HuH-7 (cell line): ENCODE measurements at regions not wholly inside any gene's neighbourhood (a gene's known extent, or its start where the extent isn't known, plus 50 kb on each side); places are given as distances from the start of the nearest gene placed in this dataset.
"Not testable (repeated sequence)": the region's sequence is repeated elsewhere in the genome, so short reads cannot be mapped to it uniquely, and the experiment has no call there.

Experiments used
- DNase-seq: peaks from one replicate; pipeline ENCODE4 v3.0.0; 2011; ENCODE audit warnings: low spot score

DNA sequence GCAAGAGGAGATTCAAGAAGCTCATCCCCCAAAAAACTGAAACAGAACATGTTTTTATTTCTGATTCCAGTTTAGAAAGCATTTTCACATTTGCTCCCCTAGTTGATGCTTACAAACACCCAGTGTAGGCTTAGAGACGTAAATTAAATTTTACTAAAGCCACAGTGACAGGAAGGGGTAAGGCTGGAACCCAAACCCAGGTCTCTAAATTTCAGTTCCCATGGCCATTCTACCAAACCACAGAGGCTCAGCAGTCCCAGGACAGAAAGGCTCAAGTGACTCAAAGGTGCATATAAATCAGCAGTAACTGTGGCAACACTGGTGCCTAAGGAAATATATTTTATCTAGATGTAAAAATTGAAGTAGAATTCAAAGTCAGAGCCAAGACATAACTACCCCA, 128.7 kb downstream of the CEP120 start:
- DNase-seq = no peak

DNA sequence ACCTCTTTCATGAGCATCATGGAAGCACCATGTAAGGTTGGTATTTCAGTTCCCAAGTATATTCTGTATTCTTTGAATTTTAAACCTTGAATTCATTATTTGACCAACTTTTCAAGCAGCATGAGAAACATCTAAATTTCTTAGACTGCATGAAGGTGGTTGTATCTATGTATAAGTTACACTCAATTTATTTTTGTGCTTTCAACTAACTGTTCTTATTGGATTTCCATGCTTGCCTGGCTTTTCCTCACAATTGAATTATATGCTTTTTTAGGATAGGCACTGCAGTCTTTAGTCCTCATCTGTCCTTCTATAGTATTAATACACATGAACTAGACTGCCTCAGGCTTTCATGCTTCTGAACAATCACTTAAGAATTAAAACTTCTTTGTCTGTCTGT, 134.0 kb downstream of the CEP120 start:
- no peak for DNase-seq

DNA sequence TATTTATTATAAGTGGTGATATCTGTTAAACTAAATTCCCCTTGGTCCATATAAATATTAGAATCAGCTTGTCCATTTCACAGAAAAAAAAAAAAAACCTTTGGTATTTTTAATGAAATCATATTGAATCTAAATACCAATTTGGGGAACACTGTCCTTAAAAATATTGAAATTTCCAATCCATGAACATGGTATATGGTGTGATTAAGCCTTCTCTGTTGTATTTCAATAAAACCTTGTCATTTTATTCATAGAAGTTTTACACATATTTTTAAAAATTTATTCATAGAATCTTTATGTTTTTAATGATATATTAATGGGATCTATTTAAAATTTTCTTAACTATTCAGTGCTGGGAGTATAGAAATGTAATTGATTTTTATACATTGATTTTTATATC, 135.3 kb downstream of the CEP120 start:
- no peak for DNase-seq

DNA sequence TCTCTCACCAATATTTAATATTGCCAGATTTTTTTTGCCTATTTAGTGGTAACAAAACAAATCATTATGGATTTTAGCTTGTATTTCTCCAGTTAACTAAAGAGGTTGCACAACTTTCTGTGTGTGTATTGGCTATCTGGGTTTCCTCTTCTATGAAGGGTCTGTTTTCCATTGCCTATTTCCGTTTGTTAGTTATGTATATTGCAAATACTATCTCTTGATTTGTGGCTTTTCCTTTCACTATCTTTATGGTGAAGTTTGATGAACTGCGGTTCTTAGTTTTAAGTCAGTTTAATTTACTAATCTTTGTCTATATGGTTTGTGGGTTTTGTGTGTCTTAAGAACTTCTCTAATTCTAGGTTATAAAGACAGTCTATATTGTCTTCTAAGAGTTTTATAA, 136.3 kb downstream of the CEP120 start:
- no peak for DNase-seq

DNA sequence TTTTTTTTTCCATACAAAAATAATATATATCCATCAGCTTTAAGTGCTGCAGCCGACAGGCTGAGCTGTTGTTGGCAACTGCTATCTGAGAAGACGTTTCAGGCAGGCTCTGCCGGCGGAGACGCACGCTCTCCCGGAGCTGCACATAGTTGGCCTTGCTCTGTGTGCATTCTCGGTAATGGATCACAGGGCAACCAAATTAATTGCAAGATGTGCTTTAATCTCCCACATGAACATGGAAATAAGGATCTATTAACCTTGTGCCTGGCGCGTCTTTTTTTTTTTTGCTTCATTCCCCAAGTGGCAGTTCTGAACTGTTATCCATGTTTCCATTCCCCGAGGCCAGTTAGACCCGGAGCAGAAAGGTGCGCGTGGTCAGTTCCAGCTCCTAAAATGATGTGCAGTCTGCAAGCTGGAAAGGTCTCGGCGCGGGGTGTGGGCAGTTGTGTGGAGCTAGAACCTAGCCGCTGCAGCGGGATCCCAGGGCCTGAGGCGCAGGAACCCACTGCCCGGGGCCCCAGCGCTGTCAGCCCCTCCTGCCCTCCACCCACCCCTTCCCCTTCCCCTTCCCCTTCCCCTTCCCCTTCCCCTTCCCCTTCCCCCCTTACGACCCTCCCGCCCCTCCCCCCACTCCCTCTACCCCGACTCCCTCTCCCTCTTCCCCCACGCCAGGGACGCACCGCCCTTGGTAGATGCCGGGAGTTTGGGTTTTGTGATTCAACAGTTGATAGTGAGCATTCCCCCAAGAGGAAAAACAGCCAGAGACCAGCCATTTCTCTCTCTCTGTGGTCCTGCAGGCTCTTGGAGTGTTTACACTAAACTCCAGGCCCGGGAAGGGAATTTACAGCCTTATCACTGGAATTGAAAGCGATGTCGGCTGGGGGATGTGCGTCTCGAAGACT, 137.8 kb downstream of the CEP120 start:
- DNase-seq = peak; percentile 15

DNA sequence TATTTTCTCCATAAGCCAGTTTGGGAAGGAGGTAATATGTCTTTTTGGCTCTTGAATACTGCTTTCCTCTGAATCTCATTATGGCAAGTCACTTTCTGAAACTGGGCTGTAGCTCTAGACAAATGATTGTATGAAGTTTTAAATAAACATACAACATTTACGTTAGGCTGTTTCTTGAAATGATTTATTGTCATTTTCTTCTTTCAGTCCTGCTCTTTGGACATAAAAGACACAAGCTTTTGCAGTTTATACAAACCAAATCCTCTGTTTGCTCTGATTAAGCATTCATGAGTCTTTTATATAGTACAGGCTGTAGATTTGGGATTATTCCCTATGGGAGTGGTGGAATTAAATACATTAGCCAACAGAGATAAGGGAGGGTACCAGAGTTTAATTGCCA, 139.7 kb downstream of the CEP120 start:
- DNase-seq = no peak

DNA sequence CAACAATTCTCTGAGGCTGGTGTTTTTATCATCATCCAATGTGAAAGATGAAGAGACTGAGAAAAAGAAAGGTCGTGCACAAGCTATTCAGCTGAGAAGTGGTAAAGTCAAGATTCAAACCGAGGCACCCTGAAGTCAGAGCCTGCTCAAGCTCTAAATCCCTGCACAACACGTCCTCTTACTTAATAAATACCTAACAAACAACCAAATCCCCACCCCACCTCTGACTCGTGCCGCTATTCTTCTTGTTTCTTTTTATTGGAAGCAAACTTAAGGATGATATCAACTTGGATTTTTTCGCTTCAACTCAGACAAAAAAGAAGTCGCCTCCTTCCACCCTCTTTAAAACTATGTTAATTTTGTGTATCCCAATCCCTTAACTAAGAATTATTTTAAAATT, 140.2 kb downstream of the CEP120 start:
- DNase-seq = no peak

DNA sequence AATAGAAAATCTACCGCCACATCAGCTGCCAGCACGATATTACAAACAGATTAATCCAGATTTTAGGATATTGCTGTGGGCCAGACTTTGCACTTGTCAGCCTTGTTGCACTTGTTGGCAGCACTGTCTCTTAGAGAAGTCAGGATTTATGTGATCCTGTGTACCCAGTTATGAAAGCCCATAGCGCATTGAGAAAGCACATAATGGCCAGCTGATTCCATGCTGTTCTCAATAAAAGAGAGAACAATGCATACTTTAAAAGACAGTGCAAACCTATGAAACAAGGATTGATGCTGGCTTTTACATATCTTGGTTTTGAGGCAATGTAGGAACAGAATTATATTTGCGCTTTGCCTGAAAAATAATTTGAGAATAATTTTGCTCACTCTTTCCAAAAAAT, 140.8 kb downstream of the CEP120 start:
- no peak for DNase-seq

DNA sequence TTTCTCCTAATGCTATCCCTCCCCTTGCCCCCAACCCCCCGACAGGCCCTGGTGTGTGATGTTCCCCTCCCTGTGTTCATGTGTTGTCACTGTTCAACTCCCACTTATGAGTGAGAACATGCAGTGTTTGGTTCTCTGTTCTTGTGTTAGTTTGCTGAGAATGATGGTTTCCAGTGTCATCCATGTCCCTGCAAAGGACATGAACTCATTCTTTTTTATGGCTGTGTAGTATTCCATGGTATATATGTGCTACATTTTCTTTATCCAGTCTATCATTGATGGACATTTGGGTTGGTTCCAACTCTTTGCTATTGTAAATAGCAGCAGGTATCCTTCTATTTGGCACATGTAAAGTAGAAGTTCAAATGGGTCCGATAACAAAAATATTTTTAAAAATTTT, 142.3 kb downstream of the CEP120 start:
- DNase-seq = not testable (repeated sequence)

DNA sequence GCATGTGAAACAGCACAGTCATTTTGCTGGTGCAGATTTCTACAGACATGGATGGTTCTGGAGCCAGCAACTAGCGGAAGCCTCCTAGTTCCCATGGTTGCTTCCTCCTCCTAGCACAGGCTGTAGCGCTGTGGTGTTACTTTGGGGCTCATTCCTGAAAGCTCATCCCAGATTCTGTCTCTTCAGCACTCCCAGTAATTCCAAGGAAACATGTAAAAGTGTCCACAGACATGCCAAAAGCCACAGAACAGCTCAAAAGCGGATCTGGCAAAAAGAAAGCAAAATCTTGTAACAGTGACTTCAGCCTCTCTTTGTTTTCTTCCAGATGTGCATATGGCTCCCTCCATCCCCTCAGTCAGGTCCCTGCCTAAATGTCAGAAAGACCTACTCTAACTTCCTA, 144.1 kb downstream of the CEP120 start:
- no peak for DNase-seq

DNA sequence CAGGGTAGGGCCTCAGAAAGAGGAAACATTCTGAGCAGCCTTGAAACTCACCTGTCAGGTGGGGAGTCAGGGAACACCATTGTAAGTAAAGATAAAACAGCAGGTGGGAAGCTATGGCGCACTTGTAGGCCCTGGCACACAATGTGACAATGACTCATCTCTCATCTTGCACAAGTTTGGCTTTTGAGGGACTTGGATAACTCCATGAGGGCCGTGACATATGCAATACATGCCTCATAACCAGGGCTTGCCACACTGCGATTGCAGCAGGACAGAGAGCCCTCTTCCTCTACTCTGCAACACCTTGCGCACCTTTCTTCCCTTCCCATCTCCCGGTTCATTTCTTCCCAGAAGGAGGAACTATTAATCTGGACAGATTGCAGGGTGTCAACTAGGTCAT, 144.9 kb downstream of the CEP120 start:
- no peak for DNase-seq

DNA sequence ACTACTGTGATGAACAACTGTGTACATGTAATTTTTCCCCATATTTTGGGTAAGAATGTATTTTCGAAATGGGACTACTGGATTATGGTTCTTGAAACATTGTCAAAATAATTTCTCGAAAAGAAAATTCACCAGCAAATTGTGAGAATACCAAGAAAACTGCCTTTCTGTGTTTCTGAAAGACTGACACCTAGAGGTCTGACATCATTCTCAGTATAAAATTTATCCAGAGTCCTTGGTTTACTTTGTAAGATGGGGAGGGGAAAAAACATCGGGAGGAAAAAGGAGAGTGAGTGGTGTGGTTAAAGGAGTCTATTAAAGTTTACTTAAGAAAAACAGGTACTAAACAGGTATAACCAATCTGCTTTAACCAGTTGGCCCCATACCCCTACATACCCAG, 149.2 kb downstream of the CEP120 start:
- DNase-seq = no peak

DNA sequence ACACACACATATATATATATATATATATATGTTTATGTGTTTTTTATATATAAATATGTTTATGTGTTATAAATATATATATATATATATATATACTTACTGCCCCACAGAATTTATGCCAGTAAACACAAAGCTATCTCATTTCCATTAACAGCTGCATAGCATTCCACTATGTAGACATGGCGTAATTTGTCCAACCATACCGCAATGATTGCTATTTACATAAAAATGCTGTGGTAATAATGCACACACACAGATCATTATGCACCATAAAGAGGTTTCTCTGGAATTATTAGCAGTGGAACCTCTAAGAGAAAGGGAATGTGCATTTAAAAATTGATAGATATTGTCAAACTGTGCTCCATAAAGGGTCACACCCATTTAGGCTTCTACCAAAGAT, 150.1 kb downstream of the CEP120 start:
- DNase-seq = no peak

DNA sequence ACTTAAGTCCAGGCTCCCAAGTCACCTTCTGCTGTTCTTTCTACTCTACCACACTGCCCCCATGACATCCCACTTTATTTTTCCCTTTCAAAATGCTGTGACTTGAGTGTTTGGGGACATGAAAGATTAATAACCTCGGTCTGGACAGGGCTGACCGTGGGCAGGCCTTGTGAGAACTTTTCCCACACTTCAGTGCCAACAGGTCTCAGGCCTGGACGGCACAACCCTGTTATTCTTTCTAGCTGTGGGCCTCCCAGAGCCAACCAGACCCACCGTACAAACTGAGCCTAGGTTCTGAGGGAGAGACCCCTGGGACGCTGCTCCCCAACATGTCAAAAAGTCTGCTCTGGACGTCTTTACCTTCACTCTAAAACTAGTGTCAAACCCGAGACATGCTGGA, 153.4 kb downstream of the CEP120 start:
- DNase-seq = no peak

DNA sequence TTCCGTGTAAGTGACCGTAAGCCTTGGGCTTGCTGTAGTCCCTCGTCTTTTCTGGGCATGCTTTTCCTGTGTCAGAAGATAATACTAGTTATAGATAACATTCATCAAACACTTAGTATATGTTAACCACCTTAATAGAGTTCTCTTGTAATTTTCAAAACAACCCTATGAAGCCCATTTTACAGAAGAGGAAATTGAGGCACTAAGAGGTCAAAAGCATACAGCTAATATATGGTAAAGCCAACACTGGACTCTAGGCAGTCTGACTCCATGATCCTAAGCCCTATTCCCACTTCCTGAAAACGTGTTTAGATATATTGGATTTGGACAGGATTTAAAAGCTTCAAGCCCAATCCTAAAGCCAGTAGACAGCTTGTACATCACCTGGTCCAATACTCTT, 153.8 kb downstream of the CEP120 start:
- DNase-seq = no peak

DNA sequence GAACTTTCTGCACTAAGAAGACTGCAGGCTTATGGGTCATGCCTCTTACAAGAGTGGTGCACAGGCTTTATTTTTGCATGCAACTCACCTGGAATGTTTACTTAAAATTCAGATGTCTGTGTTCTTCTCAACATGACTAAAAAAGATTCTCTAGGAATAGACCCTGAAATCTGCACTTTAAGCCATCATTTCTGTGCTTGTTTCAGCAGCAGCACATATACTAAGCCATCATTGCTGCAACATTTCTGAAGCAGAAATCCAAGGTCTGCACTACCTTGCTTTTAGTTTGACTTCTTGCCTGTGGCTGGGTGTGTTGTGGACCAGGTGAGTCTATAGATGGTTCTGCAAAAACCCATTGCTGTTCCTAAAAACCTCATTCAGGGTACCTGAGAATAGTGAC, 156.8 kb downstream of the CEP120 start:
- DNase-seq = no peak

DNA sequence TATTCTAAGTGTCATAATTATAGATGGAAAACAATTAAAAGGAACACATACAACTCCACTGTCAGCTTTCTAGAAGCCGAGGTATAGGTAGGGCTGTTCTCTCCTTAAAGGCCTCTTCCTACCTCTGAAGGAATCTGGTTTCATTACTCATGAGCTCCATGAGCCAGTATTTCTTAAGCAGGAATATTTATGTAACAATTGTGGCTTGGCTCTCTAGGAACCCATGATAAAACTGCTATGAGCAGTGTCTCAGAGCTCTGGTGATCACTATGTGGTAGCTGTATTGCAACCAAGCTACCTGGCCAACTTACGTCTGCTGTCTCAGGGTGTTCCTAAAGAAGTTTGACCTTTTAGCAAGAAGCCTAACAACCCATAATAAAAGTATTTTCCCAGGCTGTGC, 157.7 kb downstream of the CEP120 start:
- DNase-seq = no peak

DNA sequence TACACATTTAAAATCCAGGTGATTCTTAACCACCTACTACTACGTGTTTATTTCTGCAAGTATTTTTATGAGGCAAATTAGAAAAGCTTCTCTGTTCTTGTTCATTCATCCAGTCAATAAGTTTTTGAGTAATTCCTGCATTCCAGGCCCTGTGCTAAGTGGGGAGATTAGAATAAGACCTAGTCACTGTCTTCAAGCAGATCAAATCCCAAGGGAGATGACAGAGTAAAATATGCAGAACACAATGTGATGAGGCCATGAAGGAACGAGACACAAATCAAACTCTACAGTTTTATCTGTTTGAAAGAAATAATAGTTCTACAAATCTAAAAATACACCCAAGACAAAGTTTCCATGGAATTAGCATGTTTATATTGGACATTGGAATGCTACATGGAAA, 158.8 kb downstream of the CEP120 start:
- DNase-seq = no peak

DNA sequence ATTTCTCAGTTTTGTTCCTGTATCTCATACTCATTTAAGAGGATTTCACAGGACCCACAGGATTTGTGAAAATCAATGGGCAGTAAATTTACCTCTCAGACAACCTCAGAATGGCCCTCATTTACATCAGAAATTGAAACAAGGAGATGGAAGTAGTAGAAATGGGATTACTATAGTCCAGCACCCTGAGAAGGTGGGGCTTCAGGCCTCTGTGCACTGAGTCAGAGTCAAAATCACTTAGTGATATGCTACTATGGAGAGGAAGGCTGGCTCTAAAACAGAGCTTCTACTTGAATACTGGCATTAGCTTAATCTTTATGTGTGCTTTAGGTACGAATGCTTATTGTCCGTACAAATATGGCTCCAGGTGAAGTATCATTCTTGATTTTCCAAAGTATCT, 159.3 kb downstream of the CEP120 start:
- DNase-seq = no peak

DNA sequence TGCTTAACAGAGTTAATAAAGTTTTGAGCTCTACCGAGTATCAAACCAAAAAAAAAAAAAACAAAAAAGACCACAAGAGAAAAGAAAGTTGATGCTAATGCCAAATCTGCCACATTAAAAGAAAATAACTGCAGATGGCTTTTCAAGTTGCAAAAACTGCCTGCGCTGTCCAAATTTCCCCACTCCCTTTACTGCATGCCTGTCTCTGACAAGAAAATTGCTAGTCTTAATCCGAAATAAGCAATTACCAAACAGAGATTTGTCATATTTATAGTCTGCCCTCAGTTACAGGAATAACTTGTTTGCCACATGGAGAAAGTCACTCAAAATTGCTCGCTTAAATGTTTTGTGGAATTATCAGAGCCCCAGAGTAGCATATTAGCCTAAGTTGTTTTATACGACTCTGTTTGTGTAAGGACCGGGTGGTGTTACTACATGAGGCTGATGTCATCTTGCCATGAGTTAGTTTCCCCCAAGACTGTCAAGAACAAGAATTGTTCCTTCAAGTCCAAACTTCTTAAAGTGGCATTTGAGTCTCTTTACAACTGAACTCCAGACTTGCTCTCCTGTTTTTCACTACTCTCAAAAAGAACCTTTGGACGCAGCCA, 160.9 kb downstream of the CEP120 start:
- DNase-seq = no peak

DNA sequence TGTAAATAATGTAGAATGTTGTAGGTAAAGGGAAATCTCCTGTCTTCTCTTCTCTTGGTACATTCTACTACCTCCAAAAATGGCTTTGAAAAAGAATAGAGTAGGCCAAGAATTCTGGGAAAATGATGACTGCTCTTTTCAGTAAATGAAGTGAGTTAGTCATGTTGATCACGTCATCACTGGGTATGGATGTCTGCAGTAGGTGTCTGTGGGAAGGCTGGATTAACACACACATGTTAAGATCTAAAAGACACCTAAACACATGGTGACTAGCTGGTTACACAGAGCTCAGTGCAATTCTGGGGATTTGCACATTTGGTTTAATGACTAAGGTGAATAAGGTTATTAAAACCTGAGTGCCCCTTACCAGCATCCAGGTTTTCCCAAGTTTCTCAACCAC, 161.5 kb downstream of the CEP120 start:
- DNase-seq = no peak

DNA sequence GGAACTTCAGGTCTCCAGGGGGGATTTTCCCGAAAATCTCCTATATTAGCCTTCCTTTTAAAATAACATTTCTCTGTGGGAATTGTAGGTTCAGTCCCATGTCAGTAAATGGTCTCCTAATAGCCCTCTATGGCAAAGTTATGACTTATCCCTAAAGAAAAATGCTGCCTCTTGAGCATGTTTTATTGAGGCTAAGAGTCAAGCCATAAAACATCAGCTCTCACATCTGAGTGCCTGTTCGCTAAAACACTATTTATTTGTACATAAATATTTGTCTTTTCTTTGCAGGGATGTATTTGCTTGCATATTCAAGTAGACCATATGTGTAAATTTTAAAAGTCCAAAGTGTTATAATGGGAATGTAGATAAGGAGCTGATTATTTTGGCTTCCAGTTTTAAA, 160.4 kb downstream of the PRDM6 start:
- no peak for DNase-seq

DNA sequence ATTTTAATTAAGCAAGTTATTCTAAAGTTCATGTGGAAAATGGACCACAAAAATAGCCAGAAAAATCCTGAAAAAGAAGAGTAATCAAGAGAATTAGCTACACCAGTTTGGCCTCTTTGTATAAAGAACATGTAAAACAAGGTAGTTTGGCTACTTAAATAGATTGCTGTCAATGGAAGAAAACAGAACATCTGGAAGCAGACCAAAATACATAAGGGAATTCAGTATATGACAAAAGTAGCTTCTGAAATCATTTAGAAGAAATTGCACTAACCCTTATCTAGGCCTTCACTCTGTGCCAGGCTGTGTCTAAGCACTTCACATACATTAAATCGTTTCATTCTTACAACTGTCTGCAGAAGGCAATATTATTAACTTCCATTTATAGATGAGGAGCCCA, 156.6 kb downstream of the PRDM6 start:
- no peak for DNase-seq

DNA sequence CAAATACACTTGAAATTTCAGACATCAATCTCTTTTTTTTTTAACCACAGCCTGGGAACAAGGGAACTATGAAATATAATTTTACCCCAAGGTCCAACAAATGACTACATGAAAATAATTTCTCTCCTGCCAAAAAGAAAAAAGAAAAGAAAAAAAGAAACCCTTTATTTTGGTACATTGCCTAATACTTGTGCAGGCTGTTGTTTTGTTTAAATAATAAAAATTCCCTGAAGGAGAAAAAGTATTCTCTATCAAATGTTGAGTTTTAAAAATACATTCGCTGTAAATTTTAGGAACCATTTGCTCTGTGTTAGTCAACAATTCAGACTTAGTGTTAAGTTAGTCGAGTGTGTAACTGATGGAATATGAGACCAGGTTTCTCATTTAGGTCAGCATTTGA, 155.4 kb downstream of the PRDM6 start:
- DNase-seq = no peak
